ENCODE measurements at regions not wholly inside any gene's neighbourhood (a gene's known extent, or its start where the extent isn't known, plus 50 kb on each side); places are given as distances from the start of the nearest gene placed in this dataset.

DNA sequence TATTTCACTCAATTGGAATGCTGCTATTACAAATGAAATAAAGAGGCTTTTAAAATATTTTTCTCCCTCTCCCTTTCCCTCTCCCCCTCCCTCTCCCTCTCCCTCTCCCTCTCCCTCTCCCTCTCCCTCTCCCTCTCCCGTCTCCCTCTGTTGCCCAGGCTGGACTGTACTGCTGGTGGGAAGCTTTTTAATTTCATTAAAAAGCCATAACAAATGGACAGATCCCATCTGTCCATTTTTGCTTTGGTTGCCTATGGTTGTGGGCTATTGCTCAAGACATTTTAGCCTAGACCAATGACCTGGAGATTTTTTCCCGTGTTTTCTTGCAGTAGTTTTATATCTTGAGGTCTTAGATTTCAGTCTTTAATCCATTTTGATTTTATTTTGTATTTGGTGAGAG, 107.2 kb upstream of the LRRC3B start:
- TF ChIP-seq ZFX (IDR thresholded peaks at IDR 0.05), result no peak
- TF ChIP-seq, protein P1, sequence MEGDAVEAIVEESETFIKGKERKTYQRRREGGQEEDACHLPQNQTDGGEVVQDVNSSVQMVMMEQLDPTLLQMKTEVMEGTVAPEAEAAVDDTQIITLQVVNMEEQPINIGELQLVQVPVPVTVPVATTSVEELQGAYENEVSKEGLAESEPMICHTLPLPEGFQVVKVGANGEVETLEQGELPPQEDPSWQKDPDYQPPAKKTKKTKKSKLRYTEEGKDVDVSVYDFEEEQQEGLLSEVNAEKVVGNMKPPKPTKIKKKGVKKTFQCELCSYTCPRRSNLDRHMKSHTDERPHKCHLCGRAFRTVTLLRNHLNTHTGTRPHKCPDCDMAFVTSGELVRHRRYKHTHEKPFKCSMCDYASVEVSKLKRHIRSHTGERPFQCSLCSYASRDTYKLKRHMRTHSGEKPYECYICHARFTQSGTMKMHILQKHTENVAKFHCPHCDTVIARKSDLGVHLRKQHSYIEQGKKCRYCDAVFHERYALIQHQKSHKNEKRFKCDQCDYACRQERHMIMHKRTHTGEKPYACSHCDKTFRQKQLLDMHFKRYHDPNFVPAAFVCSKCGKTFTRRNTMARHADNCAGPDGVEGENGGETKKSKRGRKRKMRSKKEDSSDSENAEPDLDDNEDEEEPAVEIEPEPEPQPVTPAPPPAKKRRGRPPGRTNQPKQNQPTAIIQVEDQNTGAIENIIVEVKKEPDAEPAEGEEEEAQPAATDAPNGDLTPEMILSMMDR (conservative IDR thresholded peaks at IDR 0.05), result no peak
- H3K27ac ChIP-seq, result no peak overlapping the region

DNA sequence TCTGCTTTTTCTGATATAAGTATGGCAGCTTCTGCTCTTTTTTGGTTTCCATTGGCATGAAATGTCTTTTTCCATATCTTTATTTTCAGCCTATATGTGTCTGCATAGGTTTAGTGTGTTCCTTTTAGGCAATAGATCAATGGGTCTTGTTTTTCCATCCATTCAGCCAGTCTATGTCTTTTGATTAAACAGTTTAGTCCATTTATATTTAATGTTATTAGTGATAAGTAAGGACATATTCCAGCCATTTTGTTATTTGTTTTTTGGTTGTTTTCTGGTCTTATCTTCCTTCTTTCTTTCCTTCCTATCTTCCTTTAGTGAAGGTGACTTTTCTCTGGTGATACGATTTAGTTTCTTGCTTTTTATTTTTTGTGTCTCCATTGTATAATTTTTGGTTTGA, 101.3 kb upstream of the LRRC3B start:
- no peak overlapping the region for H3K27ac ChIP-seq
- no peak for TF ChIP-seq ZFX (IDR thresholded peaks at IDR 0.05)
- TF ChIP-seq, protein P1 (conservative IDR thresholded peaks at IDR 0.05), result no peak

GRCh38 chr3:26522919-26523318, 99.7 kb upstream of the LRRC3B start:
- TF ChIP-seq, protein P1 (conservative IDR thresholded peaks at IDR 0.05), result no peak
- H3K27ac ChIP-seq, result no peak overlapping the region

GRCh38 chr3:26525013-26525412, 97.6 kb upstream of the LRRC3B start:
- H3K27ac ChIP-seq, result no peak overlapping the region
- TF ChIP-seq, protein P1 (conservative IDR thresholded peaks at IDR 0.05), result no peak
- TF ChIP-seq ZFX (IDR thresholded peaks at IDR 0.05), result no peak

DNA sequence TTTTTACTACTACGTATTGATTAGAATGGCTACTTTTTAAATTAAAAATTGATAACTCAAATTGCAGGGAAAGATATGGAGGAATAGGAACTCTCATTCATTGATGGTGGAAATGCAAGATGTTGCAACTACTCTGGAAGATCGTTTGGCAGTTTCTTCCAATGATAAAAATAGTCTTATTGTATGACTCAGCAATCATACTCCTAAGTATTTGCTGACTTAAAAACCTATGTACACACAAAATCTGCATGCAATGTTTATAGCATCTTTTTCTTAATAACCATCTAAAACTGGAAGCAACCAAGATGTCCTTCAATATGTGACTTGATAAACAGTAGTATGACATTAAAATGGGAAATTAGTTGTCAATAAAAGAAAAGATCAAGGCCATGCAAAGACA, 87.4 kb upstream of the LRRC3B start:
- no peak for TF ChIP-seq ZFX (IDR thresholded peaks at IDR 0.05)
- H3K27ac ChIP-seq, result no peak overlapping the region

DNA sequence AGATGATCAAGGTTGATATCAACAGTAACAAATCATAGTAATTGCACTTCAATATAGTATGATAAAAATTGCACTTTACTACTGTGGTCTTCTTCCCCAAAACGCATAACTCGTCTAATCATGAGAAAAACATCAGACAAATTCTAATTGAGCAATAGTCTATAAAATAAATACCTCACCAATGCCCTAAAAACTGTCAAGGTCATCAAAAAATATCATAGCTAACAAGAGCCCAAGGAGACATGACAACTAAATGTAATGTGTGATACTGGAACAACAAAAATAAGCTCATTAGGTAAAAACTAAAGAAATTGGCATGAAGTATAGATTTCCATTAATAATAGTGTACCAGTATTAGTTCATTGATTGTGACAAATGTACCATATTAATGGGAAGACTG, 85.6 kb upstream of the LRRC3B start:
- no peak overlapping the region for H3K27ac ChIP-seq
- TF ChIP-seq, protein P1 (conservative IDR thresholded peaks at IDR 0.05), result no peak
- no peak for TF ChIP-seq ZFX (IDR thresholded peaks at IDR 0.05)

GRCh38 chr3:26550413-26550812, 72.2 kb upstream of the LRRC3B start:
- TF ChIP-seq ZFX (IDR thresholded peaks at IDR 0.05), result no peak
- TF ChIP-seq, protein P1 (conservative IDR thresholded peaks at IDR 0.05), result no peak
- H3K27ac ChIP-seq, result no peak overlapping the region

GRCh38 chr3:26556637-26557036, 65.9 kb upstream of the LRRC3B start:
- H3K27ac ChIP-seq, result no peak overlapping the region
- TF ChIP-seq ZFX (IDR thresholded peaks at IDR 0.05), result no peak
- TF ChIP-seq, protein P1 (conservative IDR thresholded peaks at IDR 0.05), result no peak
